ENCODE measurements at regions not wholly inside any gene's neighbourhood (a gene's known extent, or its start where the extent isn't known, plus 50 kb on each side); places are given as distances from the start of the nearest gene placed in this dataset.

GRCh38 chr13:42684226-42684625 is 97.2 kb upstream of the FAM216B start:
- no peak overlapping the region for H3K4me3 ChIP-seq (ENCODE audit: low read length)
- no peak for DNase-seq (ENCODE audit: low read depth)
- TF ChIP-seq CTCF (conservative IDR thresholded peaks at IDR 0.05; ENCODE audit: low read depth, low read length): no peak

GRCh38 chr13:42685751-42686150 is 95.6 kb upstream of the FAM216B start:
- no peak overlapping the region for H3K4me3 ChIP-seq (ENCODE audit: low read length)

GRCh38 chr13:42686165-42686564 is 95.2 kb upstream of the FAM216B start:
- no peak for TF ChIP-seq CTCF (conservative IDR thresholded peaks at IDR 0.05; ENCODE audit: low read depth, low read length)
- H3K4me3 ChIP-seq (ENCODE audit: low read length): no peak overlapping the region
- DNase-seq (ENCODE audit: low read depth): no peak

More at GRCh38 chr13:42685751-42686150, 95.6 kb upstream of the FAM216B start:
- TF ChIP-seq CTCF (conservative IDR thresholded peaks at IDR 0.05; ENCODE audit: low read depth, low read length): no peak
- DNase-seq (ENCODE audit: low read depth): no peak

- no peak overlapping the region for H3K4me3 ChIP-seq (ENCODE audit: low read length)
- no peak for TF ChIP-seq CTCF (conservative IDR thresholded peaks at IDR 0.05; ENCODE audit: low read depth, low read length)
- no peak for DNase-seq (ENCODE audit: low read depth)
Measured at GRCh38 chr13:42688821-42689220, 92.6 kb upstream of the FAM216B start.

- no peak overlapping the region for H3K4me3 ChIP-seq (ENCODE audit: low read length)
- DNase-seq (ENCODE audit: low read depth): peak; percentile 21
- no peak for TF ChIP-seq CTCF (conservative IDR thresholded peaks at IDR 0.05; ENCODE audit: low read depth, low read length)
Measured at GRCh38 chr13:42696191-42696590, 85.2 kb upstream of the FAM216B start.

- H3K4me3 ChIP-seq (ENCODE audit: low read length): no peak overlapping the region
- DNase-seq (ENCODE audit: low read depth): no peak
- no peak for TF ChIP-seq CTCF (conservative IDR thresholded peaks at IDR 0.05; ENCODE audit: low read depth, low read length)
Measured at GRCh38 chr13:42699912-42700311, 81.5 kb upstream of the FAM216B start.

GRCh38 chr13:42702716-42703115 is 78.7 kb upstream of the FAM216B start:
- no peak overlapping the region for H3K4me3 ChIP-seq (ENCODE audit: low read length)
- no peak for TF ChIP-seq CTCF (conservative IDR thresholded peaks at IDR 0.05; ENCODE audit: low read depth, low read length)
- DNase-seq (ENCODE audit: low read depth): no peak
